GM18498 (cell line): ENCODE measurements at regions not wholly inside any gene's neighbourhood (a gene's known extent, or its start where the extent isn't known, plus 50 kb on each side); places are given as distances from the start of the nearest gene placed in this dataset.
"Not testable (repeated sequence)": the region's sequence is repeated elsewhere in the genome, so short reads cannot be mapped to it uniquely, and the experiment has no call there.

Source experiments
- ATAC-seq: cut with Tn5 transposase; IDR thresholded peaks from one replicate; pipeline ENCODE4 v1.9.1; 2021; ENCODE audit warnings: mild to moderate bottlenecking, moderate library complexity; ENCODE audit not compliant: unreplicated experiment

DNA sequence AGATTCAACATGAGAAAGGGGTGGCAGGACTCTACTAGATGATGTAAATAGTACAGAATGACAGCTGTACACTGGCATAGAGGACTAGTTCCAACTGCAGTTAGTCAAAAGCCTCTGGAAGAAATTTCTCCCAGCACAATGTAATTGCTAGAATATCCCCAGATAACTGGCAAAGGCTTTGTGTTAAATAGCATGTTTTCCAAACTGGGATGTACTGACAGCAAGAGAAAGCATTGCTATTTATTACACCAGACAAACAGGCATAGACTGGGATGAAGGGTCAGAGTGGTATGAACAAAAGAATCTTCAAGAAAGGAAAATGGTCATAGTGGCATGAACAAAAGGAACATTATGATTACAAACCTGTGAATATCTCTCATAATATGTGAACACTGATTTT, 115.9 kb upstream of the CXADR start:
- ATAC-seq, result no peak

DNA sequence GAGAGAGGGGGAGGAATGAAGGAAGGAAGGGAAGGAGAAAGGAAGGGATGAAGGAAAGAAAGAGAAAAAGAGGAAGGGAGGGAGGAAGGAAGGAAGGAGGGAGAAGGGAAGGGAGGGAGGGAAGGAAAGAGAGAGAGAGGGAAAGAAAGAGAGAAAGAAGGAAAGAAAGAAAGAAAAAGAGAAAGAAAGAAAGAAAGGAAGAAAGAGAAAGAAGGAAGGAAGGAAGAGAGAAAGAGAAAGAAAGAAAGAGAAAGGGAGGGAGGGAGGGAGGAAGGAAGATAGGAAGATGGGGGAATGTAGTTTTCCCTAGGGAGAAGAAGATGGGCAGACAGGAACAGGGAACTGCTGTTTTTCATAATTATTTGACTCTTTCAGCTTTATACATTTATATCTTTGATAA, 115.1 kb upstream of the CXADR start:
- no peak for ATAC-seq

GRCh38 chr21:17398954-17399353, 113.9 kb upstream of the CXADR start:
- ATAC-seq, result not testable (repeated sequence)

GRCh38 chr21:17402937-17403336, 109.9 kb upstream of the CXADR start:
- ATAC-seq, result no peak

DNA sequence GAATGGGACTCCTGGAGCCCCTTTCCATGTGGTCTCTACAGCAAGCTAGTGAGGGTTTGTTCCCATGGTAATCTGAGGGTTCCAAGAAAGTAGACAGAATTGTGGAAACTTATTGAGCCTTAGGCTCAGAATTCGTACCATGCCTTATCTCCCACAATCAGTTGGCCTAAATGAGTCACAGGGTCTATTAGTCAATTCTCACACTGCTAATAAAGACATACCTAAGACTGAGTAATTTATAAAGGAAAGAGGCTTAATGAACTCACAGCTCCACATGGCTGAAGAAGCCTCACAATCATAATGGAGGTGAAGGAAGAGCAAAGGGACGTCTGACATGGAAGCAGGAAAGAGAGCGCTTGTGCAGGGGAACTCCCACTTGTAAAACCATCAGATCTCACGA, 106.6 kb upstream of the CXADR start:
- no peak for ATAC-seq

GRCh38 chr21:17414766-17415165, 98.1 kb upstream of the CXADR start:
- ATAC-seq, result no peak

GRCh38 chr21:17416139-17416538, 96.7 kb upstream of the CXADR start:
- no peak for ATAC-seq

DNA sequence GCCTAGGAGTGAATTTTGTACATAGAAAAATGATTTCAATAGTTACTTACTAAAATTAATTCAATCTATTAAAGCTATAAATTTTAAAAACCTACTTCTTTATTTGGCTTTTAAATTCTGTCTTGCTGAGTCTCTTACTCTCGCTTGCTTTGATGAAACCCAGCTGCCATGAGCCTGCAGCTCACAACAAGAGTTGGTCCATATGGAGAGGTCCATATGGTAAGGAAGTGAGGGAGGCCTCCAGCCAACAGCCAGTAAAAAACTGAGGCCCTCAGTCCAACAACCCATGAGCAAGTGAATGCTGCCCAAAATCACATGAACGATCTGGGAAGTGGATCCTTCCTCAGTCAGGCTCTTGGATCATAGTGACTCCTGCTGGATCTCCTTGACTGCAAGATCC, 89.9 kb upstream of the CXADR start:
- no peak for ATAC-seq

GRCh38 chr21:17427157-17427556, 85.7 kb upstream of the CXADR start:
- no peak for ATAC-seq

DNA sequence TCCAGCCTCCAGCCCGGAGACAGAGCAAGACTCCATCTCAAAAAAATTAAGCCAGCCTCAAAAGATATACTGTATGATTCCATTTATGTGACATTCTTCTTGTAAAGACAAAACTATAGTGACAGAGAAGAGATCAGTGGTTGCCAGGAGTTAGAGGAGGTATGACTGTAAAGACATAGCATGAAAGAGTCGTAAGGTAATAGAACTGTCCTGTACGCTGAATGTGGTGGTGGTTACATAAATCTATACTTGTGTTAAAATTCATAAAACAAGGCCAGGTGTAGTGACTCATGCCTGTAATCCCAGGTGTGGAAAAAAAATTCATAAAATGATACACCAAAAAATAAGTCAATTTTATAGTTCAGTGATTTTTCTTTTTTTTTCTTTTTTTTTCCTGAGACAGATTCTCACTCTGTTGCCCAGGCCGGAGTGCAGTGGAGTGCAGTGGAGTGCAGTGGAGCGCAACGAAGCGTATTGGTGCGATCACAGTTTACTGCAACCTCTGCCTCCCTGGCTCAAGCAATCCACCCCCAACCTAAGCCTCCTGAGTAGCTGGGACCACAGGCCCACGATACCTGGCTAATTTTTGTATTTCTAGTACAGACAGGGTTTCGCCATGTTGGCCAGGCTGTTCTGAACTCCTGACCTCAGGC, 84.9 kb upstream of the CXADR start:
- peak; percentile 96 for ATAC-seq

DNA sequence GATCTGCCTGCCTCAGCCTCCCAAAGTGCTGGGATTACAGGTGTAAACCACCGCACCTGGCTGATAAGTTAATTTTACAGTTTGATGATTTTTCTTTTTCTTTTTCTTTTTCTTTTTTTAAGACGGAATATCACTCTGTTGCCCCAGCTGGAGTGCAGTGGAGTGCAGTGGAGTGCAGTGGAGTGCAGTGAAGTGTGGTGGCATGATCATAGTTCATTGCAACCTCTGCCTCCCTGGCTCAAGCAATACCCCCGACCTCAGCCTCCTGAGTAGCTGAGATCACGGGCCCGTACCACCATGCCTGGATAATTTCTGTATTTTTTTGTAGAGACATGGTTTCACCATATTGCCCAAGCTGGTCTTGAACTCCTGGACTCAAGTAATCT, 84.4 kb upstream of the CXADR start:
- peak; percentile 78 for ATAC-seq

- ATAC-seq, result no peak
Measured at GRCh38 chr21:17428980-17429379, 83.9 kb upstream of the CXADR start.

GRCh38 chr21:17429936-17430335, 82.9 kb upstream of the CXADR start:
- ATAC-seq, result no peak

DNA sequence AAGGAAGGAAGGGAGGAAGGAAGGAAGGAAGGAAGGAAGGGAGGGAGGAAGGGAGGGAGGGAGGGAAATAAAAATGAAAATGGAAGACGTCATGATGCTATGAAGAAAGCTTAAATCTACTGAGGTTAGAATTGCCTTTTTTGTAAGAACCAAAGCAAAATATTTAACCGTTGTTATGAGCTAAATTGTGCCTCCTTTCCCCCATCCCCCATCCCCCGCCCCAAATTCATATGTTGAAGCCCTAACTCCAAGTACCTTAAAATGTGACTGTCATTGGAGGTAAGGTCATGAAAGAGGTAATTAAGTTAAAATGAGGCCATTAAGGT, 80.1 kb upstream of the CXADR start:
- ATAC-seq, result no peak

DNA sequence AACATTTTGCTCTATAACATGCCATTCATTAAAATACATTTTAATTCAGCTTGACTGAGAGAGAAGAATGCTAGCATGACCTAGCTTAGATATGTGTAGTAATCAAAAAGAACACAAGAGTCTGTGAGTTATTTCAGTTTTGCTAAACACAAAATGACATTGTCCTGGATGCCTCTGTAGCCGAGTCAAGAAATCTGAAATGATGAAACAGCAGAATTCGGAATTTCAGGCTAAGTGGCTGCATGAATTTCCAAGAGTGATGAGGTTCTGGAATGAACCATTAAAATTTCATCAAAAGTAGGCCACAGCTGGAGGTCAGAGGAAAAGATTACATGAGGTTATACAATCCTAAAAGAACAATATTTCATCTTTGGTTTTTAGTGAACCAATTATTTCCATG, 79.1 kb upstream of the CXADR start:
- no peak for ATAC-seq

- no peak for ATAC-seq
Measured at GRCh38 chr21:17435565-17436543, 77.0 kb upstream of the CXADR start.

DNA sequence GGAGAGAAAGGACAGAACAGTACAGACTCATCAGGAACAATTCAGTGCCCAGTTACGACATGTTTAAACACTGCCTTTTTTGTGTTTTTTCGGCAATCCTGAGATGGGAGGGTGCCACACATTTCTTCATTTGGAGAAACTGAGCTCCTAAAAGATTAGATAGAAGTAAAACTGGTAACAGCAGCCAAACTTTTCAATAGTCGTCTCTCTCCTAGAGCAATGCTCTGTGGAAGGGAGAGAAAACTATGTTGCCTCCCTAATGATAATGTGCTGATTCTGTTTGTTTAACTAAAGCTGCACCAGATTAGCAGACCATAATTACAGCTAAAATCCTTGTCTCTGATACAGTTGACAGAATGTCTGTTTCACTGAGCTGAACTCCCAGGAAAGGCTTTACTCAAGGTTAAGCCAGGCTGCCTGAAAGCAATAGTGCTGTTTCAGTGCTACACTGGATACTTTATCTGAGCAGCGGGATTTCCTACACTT, 76.2 kb upstream of the CXADR start:
- ATAC-seq, result no peak

DNA sequence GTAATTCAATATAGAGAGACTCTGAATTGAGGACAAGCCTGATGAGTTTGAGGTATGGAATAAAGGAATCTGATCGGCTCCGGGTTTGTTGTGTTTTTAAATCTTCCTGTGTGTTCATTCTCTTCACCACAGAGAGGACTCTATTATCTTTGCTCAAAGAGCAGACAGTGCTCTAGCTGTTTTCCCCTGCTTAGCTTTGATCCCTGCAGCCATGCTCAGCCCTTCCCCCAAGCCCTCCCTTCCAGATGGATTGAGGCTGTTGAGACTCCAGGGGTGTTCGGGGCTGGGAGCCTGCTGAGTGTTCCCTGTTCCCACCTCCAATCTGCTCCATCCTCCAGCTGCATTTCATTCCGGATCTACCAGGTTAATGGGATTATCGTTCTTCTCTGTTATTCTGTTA, 74.2 kb upstream of the CXADR start:
- no peak for ATAC-seq

DNA sequence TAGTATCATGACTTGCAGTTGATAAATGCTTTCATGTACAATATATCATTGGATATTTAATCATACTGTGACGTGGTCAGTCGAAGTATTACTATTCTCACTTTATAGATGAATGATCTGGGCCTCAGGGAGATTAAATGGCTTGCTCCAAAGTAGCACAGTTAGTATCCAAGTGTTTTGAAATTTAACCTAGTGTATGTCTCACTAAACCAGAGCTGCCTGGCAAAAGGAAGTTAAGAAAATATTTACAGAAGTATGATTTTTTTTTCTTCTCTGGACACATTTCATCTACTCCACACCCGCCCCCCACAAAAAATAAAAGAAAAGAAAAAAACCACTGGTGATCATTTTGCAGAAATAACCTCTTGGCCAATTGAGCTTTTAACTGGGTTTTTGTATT, 71.9 kb upstream of the CXADR start:
- ATAC-seq, result no peak

GRCh38 chr21:17441370-17441769, 71.5 kb upstream of the CXADR start:
- no peak for ATAC-seq

DNA sequence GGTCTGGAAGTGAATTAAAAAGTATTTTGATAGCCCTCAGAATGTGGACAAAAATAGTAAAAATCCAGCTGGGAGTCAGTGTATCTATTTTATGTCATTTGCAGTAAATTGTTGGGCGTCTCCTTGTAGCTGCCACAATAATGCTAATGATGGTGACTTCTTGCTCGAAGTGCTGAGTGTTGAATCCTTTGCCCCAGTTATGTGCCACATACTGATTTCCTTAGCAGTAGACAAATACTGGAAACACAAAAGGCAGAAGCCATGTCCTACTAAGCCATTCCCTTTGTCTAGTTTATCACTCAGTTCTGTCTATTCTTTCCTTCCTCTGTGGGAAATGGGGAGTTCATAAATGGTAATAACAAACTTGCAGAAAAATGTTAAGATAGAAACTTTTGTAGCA, 70.7 kb upstream of the CXADR start:
- no peak for ATAC-seq

GRCh38 chr21:17444828-17445227, 68.0 kb upstream of the CXADR start:
- ATAC-seq, result no peak
